Chondrocyte (in vitro differentiated cells): ENCODE measurements at regions not wholly inside any gene's neighbourhood (a gene's known extent, or its start where the extent isn't known, plus 50 kb on each side); places are given as distances from the start of the nearest gene placed in this dataset.

Source experiments
- DNase-seq: peaks from one replicate; pipeline ENCODE4 v3.0.0; 2021; ENCODE audit warnings: mixed read lengths, low spot score
- H3K27ac Mint-ChIP-seq: one replicate; pipeline ENCODE4 v1.8.0; 2021; ENCODE audit warnings: mild to moderate bottlenecking, moderate library complexity, mixed read lengths; ENCODE audit not compliant: unreplicated experiment
- H3K27me3 Mint-ChIP-seq: 2 replicates; pipeline ENCODE4 v1.8.0; 2021; ENCODE audit warnings: low read depth, mixed read lengths
- H3K36me3 Mint-ChIP-seq: 2 replicates; pipeline ENCODE4 v1.8.0; 2021; ENCODE audit warnings: low read depth, mixed read lengths
- H3K4me1 Mint-ChIP-seq: 2 replicates; pipeline ENCODE4 v1.8.0; 2021; ENCODE audit warnings: low read depth, mild to moderate bottlenecking, mixed read lengths
- H3K4me3 Mint-ChIP-seq: one replicate; pipeline ENCODE4 v1.8.0; 2021; ENCODE audit warnings: mild to moderate bottlenecking, moderate library complexity, mixed read lengths; ENCODE audit not compliant: unreplicated experiment
- H3K9me3 Mint-ChIP-seq: 2 replicates; pipeline ENCODE4 v1.8.0; 2021; ENCODE audit warnings: low read depth, mixed read lengths
- CTCF ChIP-seq: fragments of 200-600 bp; sonication (generic); IDR thresholded peaks from 2 replicates; pipeline ENCODE4 v1.5.0; 2021; ENCODE audit warnings: antibody characterized with exemption, mild to moderate bottlenecking, moderate library complexity

- no peak for DNase-seq
- Mint-ChIP-seq H3K4me1 (peaks cover 21% of the 10 kb centered on the region), H3K36me3 (peaks cover 2% of the 10 kb centered on the region), H3K4me3 (no peak overlapping the region), H3K27ac (no peak overlapping the region), H3K27me3 (no peaks in the 10 kb centered on the region), H3K9me3 (no peaks in the 10 kb centered on the region)
- TF ChIP-seq CTCF = no peak
Observed at GRCh38 chr13:43977911-43978310, 98.2 kb downstream of the LACC1 start.

- TF ChIP-seq CTCF = no peak
- H3K4me3 Mint-ChIP-seq = no peak overlapping the region
- DNase-seq = no peak
- peaks cover 21% of the 10 kb centered on the region for H3K4me1 Mint-ChIP-seq
- peaks cover 2% of the 10 kb centered on the region for H3K36me3 Mint-ChIP-seq
- no peaks in the 10 kb centered on the region for H3K27me3 Mint-ChIP-seq
- no peaks in the 10 kb centered on the region for H3K9me3 Mint-ChIP-seq
- no peak overlapping the region for H3K27ac Mint-ChIP-seq
Observed at GRCh38 chr13:43978688-43979087, 99.0 kb downstream of the LACC1 start.

- TF ChIP-seq CTCF = no peak
- H3K27ac Mint-ChIP-seq = no peak overlapping the region
- H3K36me3 Mint-ChIP-seq = peaks cover 2% of the 10 kb centered on the region
- H3K9me3 Mint-ChIP-seq = no peaks in the 10 kb centered on the region
- H3K4me1 Mint-ChIP-seq = peaks cover 21% of the 10 kb centered on the region
- DNase-seq = no peak
- no peak overlapping the region for H3K4me3 Mint-ChIP-seq
- H3K27me3 Mint-ChIP-seq = no peaks in the 10 kb centered on the region
Observed at GRCh38 chr13:43979492-43979891, 99.8 kb downstream of the LACC1 start.

GRCh38 chr13:43980587-43980986 lies 100.9 kb downstream of the LACC1 start:
- DNase-seq = no peak
- H3K36me3 Mint-ChIP-seq = peaks cover 2% of the 10 kb centered on the region
- no peaks in the 10 kb centered on the region for H3K27me3 Mint-ChIP-seq
- H3K9me3 Mint-ChIP-seq = no peaks in the 10 kb centered on the region
- peaks cover 21% of the 10 kb centered on the region for H3K4me1 Mint-ChIP-seq
- no peak for TF ChIP-seq CTCF
- H3K4me3 Mint-ChIP-seq = no peak overlapping the region
- H3K27ac Mint-ChIP-seq = no peak overlapping the region

- Mint-ChIP-seq H3K9me3 (no peaks in the 10 kb centered on the region), H3K36me3 (peaks cover under 1% of the 10 kb centered on the region), H3K27me3 (no peaks in the 10 kb centered on the region), H3K4me1 (peaks cover 21% of the 10 kb centered on the region), H3K27ac (no peak overlapping the region), H3K4me3 (no peak overlapping the region)
- DNase-seq = no peak
- TF ChIP-seq CTCF = peak; percentile 34
Observed at GRCh38 chr13:43981091-43981490, 101.4 kb downstream of the LACC1 start.
